ENCODE measurements at regions not wholly inside any gene's neighbourhood (a gene's known extent, or its start where the extent isn't known, plus 50 kb on each side); places are given as distances from the start of the nearest gene placed in this dataset.

DNA sequence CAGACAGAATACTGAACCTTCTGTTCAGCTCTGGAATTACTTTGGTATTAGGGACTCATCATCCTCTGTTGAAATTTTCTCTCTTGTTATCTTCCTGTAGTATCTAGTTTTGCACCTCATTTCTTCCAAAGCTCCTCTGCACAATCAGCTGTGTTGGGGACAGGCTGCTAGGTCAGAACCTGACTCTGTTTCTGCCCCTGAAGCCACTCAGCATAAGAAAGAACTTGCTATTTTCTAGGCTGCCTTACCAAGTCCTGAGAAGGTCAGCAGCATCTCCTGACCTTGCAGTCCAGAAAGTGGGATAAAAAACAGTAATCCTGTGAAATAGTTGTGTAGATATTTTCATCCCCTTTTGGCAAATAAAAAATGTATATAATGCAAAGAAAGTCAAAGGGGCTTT lies 862.6 kb downstream of the SORCS3 start:
- Mint-ChIP-seq H3K4me1 (no peaks in the 10 kb centered on the region), H3K4me3 (no peak overlapping the region), H3K27me3 (no peaks in the 10 kb centered on the region), H3K9me3 (peaks cover 3 to 8% (median 8%) of the 10 kb centered on the region in 3 donors), H3K36me3 (no peaks in the 10 kb centered on the region), H3K27ac (no peak overlapping the region)
- H3K36me3 ChIP-seq (ENCODE audit: control insufficient read depth in 2 of 2, extremely low read depth in 1 of 2, insufficient read depth in 1 of 2, low read length in 1 of 2): no peaks in the 10 kb centered on the region
- no peak overlapping the region for H3K27ac ChIP-seq (ENCODE audit: low read length)
- H3K27me3 ChIP-seq (replicated peaks in 1 of 2; ENCODE audit: control insufficient read depth in 2 of 2, extremely low read depth in 1 of 2, insufficient read depth in 2 of 2, low read length in 1 of 2): no peaks in the 10 kb centered on the region
- H3K4me1 ChIP-seq (ENCODE audit: control insufficient read depth in 1 of 2, extremely low read depth in 1 of 2, insufficient read depth in 2 of 2, low read length in 2 of 2): no peaks in the 10 kb centered on the region
- DNase-seq (no peak), ATAC-seq (replicated peaks in 1 of 4) (no peak)
- POLR2A ChIA-PET: no interaction called here
- no peaks in the 10 kb centered on the region for H3K9me3 ChIP-seq
- CTCF ChIA-PET: no interaction called here
- H3K4me3 ChIP-seq (ENCODE audit: control insufficient read depth in 1 of 2, extremely low read depth in 1 of 2, low read length in 1 of 2): no peak overlapping the region

- H3K27me3 Mint-ChIP-seq: no peaks in the 10 kb centered on the region
- Histone ChIP-seq H3K9me3 (no peaks in the 10 kb centered on the region), H3K4me3 (ENCODE audit: control insufficient read depth in 1 of 2, extremely low read depth in 1 of 2, low read length in 1 of 2) (no peak overlapping the region), H3K36me3 (ENCODE audit: control insufficient read depth in 2 of 2, extremely low read depth in 1 of 2, insufficient read depth in 1 of 2, low read length in 1 of 2) (no peaks in the 10 kb centered on the region), H3K4me1 (ENCODE audit: control insufficient read depth in 1 of 2, extremely low read depth in 1 of 2, insufficient read depth in 2 of 2, low read length in 2 of 2) (no peaks in the 10 kb centered on the region), H3K27ac (ENCODE audit: low read length) (no peak overlapping the region), H3K27me3 (replicated peaks in 1 of 2; ENCODE audit: control insufficient read depth in 2 of 2, extremely low read depth in 1 of 2, insufficient read depth in 2 of 2, low read length in 1 of 2) (no peaks in the 10 kb centered on the region)
- H3K9me3 Mint-ChIP-seq: peaks cover 8 to 12% (median 11%) of the 10 kb centered on the region in 3 donors
- H3K4me3 Mint-ChIP-seq: no peak overlapping the region
- no peak overlapping the region for H3K27ac Mint-ChIP-seq
- no peak for DNase-seq
- H3K36me3 Mint-ChIP-seq: no peaks in the 10 kb centered on the region
- ChIA-PET POLR2A (no interaction called here), CTCF (no interaction called here)
- no peaks in the 10 kb centered on the region for H3K4me1 Mint-ChIP-seq
- no peak for ATAC-seq (replicated peaks in 1 of 4)
- no CpG with 5 or more reads among the region's 3 CpGs for WGBS (ENCODE audit: insufficient coverage)
Measured at GRCh38 chr10:105502058-105502457, 861.0 kb downstream of the SORCS3 start.

DNA sequence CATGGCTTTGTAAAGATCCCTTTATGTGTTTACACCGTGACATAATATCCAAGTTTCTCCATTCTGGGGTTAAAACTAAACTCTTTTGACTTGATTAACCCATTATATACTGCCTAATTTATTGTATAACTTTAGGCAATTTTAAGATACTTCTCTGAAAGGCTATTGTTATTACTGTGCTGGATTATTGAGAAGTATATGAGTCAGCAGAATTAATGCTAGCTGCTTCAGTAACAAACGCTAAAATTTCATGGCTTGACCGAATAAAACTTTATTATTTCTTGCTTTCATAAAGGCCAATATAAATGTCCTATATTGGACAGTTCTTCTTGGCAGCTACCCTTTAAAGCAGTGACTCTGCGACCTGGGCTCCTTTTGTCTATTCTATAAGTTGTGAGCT lies 853.9 kb downstream of the SORCS3 start:
- Histone ChIP-seq H3K27ac (ENCODE audit: low read length) (no peak overlapping the region), H3K36me3 (ENCODE audit: control insufficient read depth in 2 of 2, extremely low read depth in 1 of 2, insufficient read depth in 1 of 2, low read length in 1 of 2) (no peaks in the 10 kb centered on the region), H3K4me1 (ENCODE audit: control insufficient read depth in 1 of 2, extremely low read depth in 1 of 2, insufficient read depth in 2 of 2, low read length in 2 of 2) (no peaks in the 10 kb centered on the region), H3K9me3 (no peaks in the 10 kb centered on the region), H3K4me3 (ENCODE audit: control insufficient read depth in 1 of 2, extremely low read depth in 1 of 2, low read length in 1 of 2) (no peak overlapping the region), H3K27me3 (replicated peaks in 1 of 2; ENCODE audit: control insufficient read depth in 2 of 2, extremely low read depth in 1 of 2, insufficient read depth in 2 of 2, low read length in 1 of 2) (no peaks in the 10 kb centered on the region)
- no peak for ATAC-seq (replicated peaks in 1 of 4)
- H3K4me1 Mint-ChIP-seq: no peaks in the 10 kb centered on the region
- ChIA-PET CTCF (no interaction called here), POLR2A (no interaction called here)
- H3K36me3 Mint-ChIP-seq: no peaks in the 10 kb centered on the region
- H3K27me3 Mint-ChIP-seq: no peaks in the 10 kb centered on the region
- no peak for DNase-seq
- H3K4me3 Mint-ChIP-seq: no peak overlapping the region
- peaks cover 5 to 12% (median 8%) of the 10 kb centered on the region in 3 donors for H3K9me3 Mint-ChIP-seq
- WGBS (ENCODE audit: insufficient coverage): 92% methylated on average over 2 of the region's 4 CpGs
- no peak overlapping the region for H3K27ac Mint-ChIP-seq

- Mint-ChIP-seq H3K9me3 (peaks cover 5 to 9% (median 8%) of the 10 kb centered on the region in 3 donors), H3K4me3 (no peak overlapping the region), H3K27ac (no peak overlapping the region), H3K27me3 (no peaks in the 10 kb centered on the region), H3K36me3 (no peaks in the 10 kb centered on the region), H3K4me1 (no peaks in the 10 kb centered on the region)
- Histone ChIP-seq H3K9me3 (no peaks in the 10 kb centered on the region), H3K4me3 (ENCODE audit: control insufficient read depth in 1 of 2, extremely low read depth in 1 of 2, low read length in 1 of 2) (no peak overlapping the region), H3K27me3 (replicated peaks in 1 of 2; ENCODE audit: control insufficient read depth in 2 of 2, extremely low read depth in 1 of 2, insufficient read depth in 2 of 2, low read length in 1 of 2) (no peaks in the 10 kb centered on the region), H3K4me1 (ENCODE audit: control insufficient read depth in 1 of 2, extremely low read depth in 1 of 2, insufficient read depth in 2 of 2, low read length in 2 of 2) (no peaks in the 10 kb centered on the region), H3K27ac (ENCODE audit: low read length) (no peak overlapping the region), H3K36me3 (ENCODE audit: control insufficient read depth in 2 of 2, extremely low read depth in 1 of 2, insufficient read depth in 1 of 2, low read length in 1 of 2) (no peaks in the 10 kb centered on the region)
- no peak for DNase-seq
- CTCF ChIA-PET: no interaction called here
- no CpG with 5 or more reads among the region's 2 CpGs for WGBS (ENCODE audit: insufficient coverage)
- POLR2A ChIA-PET: no interaction called here
- ATAC-seq (replicated peaks in 1 of 4): no peak
Measured at GRCh38 chr10:105494303-105494702, 853.2 kb downstream of the SORCS3 start.

DNA sequence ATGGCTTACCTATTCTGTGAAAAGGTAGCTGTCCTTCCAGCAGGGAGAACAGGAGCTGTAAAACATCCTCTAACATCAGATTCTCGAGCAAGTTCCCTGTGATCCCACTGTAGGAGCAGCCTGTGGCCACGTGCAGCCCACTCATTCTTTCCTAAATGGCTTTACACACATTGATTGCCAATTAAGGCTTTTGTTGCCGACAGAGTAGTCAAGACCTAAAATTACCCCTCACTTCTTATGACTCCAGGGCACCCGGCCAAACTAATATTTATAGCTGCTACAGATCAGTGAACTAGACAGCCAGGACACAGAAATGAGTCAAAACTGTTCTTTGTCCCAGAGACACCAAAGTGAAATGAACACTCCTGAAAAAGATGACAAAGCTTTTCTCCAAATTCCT lies 832.1 kb downstream of the SORCS3 start:
- Histone ChIP-seq H3K4me3 (ENCODE audit: control insufficient read depth in 1 of 2, extremely low read depth in 1 of 2, low read length in 1 of 2) (no peak overlapping the region), H3K27me3 (replicated peaks in 1 of 2; ENCODE audit: control insufficient read depth in 2 of 2, extremely low read depth in 1 of 2, insufficient read depth in 2 of 2, low read length in 1 of 2) (no peaks in the 10 kb centered on the region), H3K36me3 (ENCODE audit: control insufficient read depth in 2 of 2, extremely low read depth in 1 of 2, insufficient read depth in 1 of 2, low read length in 1 of 2) (no peaks in the 10 kb centered on the region), H3K4me1 (ENCODE audit: control insufficient read depth in 1 of 2, extremely low read depth in 1 of 2, insufficient read depth in 2 of 2, low read length in 2 of 2) (no peaks in the 10 kb centered on the region), H3K27ac (ENCODE audit: low read length) (no peak overlapping the region), H3K9me3 (peaks cover 2% of the 10 kb centered on the region)
- CTCF ChIA-PET: no interaction called here
- H3K4me1 Mint-ChIP-seq: no peaks in the 10 kb centered on the region
- no peak overlapping the region for H3K27ac Mint-ChIP-seq
- H3K36me3 Mint-ChIP-seq: no peaks in the 10 kb centered on the region
- no peaks in the 10 kb centered on the region for H3K27me3 Mint-ChIP-seq
- 52% methylated on average over 4 of the region's 4 CpGs for WGBS (ENCODE audit: insufficient coverage)
- H3K9me3 Mint-ChIP-seq: peaks cover 0 to 16% (median 6%) of the 10 kb centered on the region in 3 donors
- no peak overlapping the region for H3K4me3 Mint-ChIP-seq
- no peak for ATAC-seq (replicated peaks in 1 of 4)
- DNase-seq: no peak
- POLR2A ChIA-PET: no interaction called here

GRCh38 chr10:105468759-105469158 lies 827.7 kb downstream of the SORCS3 start:
- no peak for DNase-seq
- ChIA-PET POLR2A (no interaction called here), CTCF (no interaction called here)
- Mint-ChIP-seq H3K4me1 (no peaks in the 10 kb centered on the region), H3K4me3 (no peak overlapping the region), H3K36me3 (no peaks in the 10 kb centered on the region), H3K27me3 (no peaks in the 10 kb centered on the region), H3K9me3 (peaks cover 0 to 18% (median 9%) of the 10 kb centered on the region in 3 donors), H3K27ac (no peak overlapping the region)
- Histone ChIP-seq H3K4me1 (ENCODE audit: control insufficient read depth in 1 of 2, extremely low read depth in 1 of 2, insufficient read depth in 2 of 2, low read length in 2 of 2) (no peaks in the 10 kb centered on the region), H3K27me3 (replicated peaks in 1 of 2; ENCODE audit: control insufficient read depth in 2 of 2, extremely low read depth in 1 of 2, insufficient read depth in 2 of 2, low read length in 1 of 2) (no peaks in the 10 kb centered on the region), H3K4me3 (ENCODE audit: control insufficient read depth in 1 of 2, extremely low read depth in 1 of 2, low read length in 1 of 2) (no peak overlapping the region), H3K27ac (ENCODE audit: low read length) (no peak overlapping the region), H3K9me3 (no peaks in the 10 kb centered on the region), H3K36me3 (ENCODE audit: control insufficient read depth in 2 of 2, extremely low read depth in 1 of 2, insufficient read depth in 1 of 2, low read length in 1 of 2) (no peaks in the 10 kb centered on the region)
- WGBS (ENCODE audit: insufficient coverage): 50% methylated on average over 1 of the region's 1 CpG
- no peak for ATAC-seq (replicated peaks in 1 of 4)

DNA sequence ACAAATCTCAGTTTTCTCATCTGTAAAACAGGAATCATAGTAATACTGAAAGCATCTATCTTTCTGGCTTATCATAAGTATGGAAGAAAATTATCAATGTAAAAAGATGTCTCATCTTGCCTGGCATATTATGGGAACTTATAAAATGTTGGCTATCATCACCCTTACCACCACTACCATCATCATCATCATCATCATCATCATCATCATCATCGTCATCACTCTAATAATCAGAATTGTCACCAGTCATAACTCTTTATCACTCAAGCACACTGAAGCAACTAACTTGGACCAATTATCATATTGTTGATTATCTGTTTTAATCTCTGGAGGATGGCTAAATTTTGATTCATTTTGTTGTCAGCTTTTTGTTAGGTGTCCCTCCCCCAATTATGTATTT lies 825.4 kb downstream of the SORCS3 start:
- no CpG with 5 or more reads among the region's 1 CpG for WGBS (ENCODE audit: insufficient coverage)
- ATAC-seq (replicated peaks in 1 of 4) (no peak), DNase-seq (no peak)
- ChIA-PET CTCF (no interaction called here), POLR2A (no interaction called here)
- H3K36me3 ChIP-seq (ENCODE audit: control insufficient read depth in 2 of 2, extremely low read depth in 1 of 2, insufficient read depth in 1 of 2, low read length in 1 of 2): no peaks in the 10 kb centered on the region
- H3K4me1 ChIP-seq (ENCODE audit: control insufficient read depth in 1 of 2, extremely low read depth in 1 of 2, insufficient read depth in 2 of 2, low read length in 2 of 2): no peaks in the 10 kb centered on the region
- Mint-ChIP-seq H3K27ac (no peak overlapping the region), H3K27me3 (no peaks in the 10 kb centered on the region), H3K4me3 (no peak overlapping the region), H3K4me1 (no peaks in the 10 kb centered on the region), H3K36me3 (no peaks in the 10 kb centered on the region), H3K9me3 (peaks cover 6 to 21% (median 7%) of the 10 kb centered on the region in 3 donors)
- no peak overlapping the region for H3K4me3 ChIP-seq (ENCODE audit: control insufficient read depth in 1 of 2, extremely low read depth in 1 of 2, low read length in 1 of 2)
- H3K27me3 ChIP-seq (replicated peaks in 1 of 2; ENCODE audit: control insufficient read depth in 2 of 2, extremely low read depth in 1 of 2, insufficient read depth in 2 of 2, low read length in 1 of 2): no peaks in the 10 kb centered on the region
- no peaks in the 10 kb centered on the region for H3K9me3 ChIP-seq
- H3K27ac ChIP-seq (ENCODE audit: low read length): no peak overlapping the region
